Esophagus squamous epithelium (tissue), 4 donors: ENCODE measurements at regions not wholly inside any gene's neighbourhood (a gene's known extent, or its start where the extent isn't known, plus 50 kb on each side); places are given as distances from the start of the nearest gene placed in this dataset.

Experiments used
- CTCF ChIP-seq, 6 experiments: fragments of 450-650 bp in 4 of 6; fragments of 200-600 bp in 2 of 6; sonication (generic) in 2 of 6; IDR thresholded peaks; one replicate each; pipeline ENCODE4 v1.5.1; 2016 to 2019; ENCODE audit warnings: antibody characterized with exemption in 6 of 6, mild to moderate bottlenecking in 4 of 6, moderate library complexity in 4 of 6
- POLR2A ChIP-seq, 4 donors: fragments of 450-650 bp; IDR thresholded peaks; one replicate each; pipeline ENCODE4 v1.6.1; 2017; ENCODE audit warnings: antibody characterized with exemption in 4 of 4, mild to moderate bottlenecking in 4 of 4, moderate library complexity in 3 of 4

- TF ChIP-seq CTCF (IDR thresholded peaks at IDR 0.05) = no peak
- TF ChIP-seq POLR2A (IDR thresholded peaks at IDR 0.05) = no peak
Observed at GRCh38 chr1:147072482-147073432, 99.5 kb downstream of the PRKAB2 start.
